HAP-1 (cell line): ENCODE measurements at regions not wholly inside any gene's neighbourhood (a gene's known extent, or its start where the extent isn't known, plus 50 kb on each side); places are given as distances from the start of the nearest gene placed in this dataset.
A peak's percentile ranks its signal among the peaks of the same experiment; 100 is the strongest.
"Not testable (repeated sequence)": the region's sequence is repeated elsewhere in the genome, so short reads cannot be mapped to it uniquely, and the experiment has no call there.

Experiments used
- DNase-seq, 2 experiments: peaks; one replicate each; pipeline ENCODE4 v3.0.0-alpha.2; 2016 to 2020; ENCODE audit warnings: low spot score in 2 of 2
- H3K27me3 ChIP-seq: fragments of 250-450 bp; sonication (Bioruptor Pico); 2 replicates; pipeline ENCODE4 v1.5.1; 2020; ENCODE audit warnings: low read depth, mild to moderate bottlenecking, moderate library complexity
- H3K36me3 ChIP-seq: fragments of 250-450 bp; sonication (Bioruptor Pico); replicated peaks from 2 replicates; pipeline ENCODE4 v1.5.1; 2020; ENCODE audit warnings: mild to moderate bottlenecking
- H3K4me1 ChIP-seq: fragments of 250-450 bp; sonication (Bioruptor Pico); 2 replicates; pipeline ENCODE4 v1.5.1; 2020; ENCODE audit warnings: mild to moderate bottlenecking
- H3K4me3 ChIP-seq: fragments of 250-450 bp; sonication (Bioruptor Pico); 2 replicates; pipeline ENCODE4 v1.5.1; 2020; ENCODE audit warnings: mild to moderate bottlenecking, moderate library complexity
- H3K9me3 ChIP-seq: fragments of 250-450 bp; sonication (Bioruptor Pico); 2 replicates; pipeline ENCODE4 v1.5.1; 2020; ENCODE audit warnings: mild to moderate bottlenecking, moderate library complexity
- in situ Hi-C: fragments of 300-500 bp; cut with MboI; formaldehyde crosslinking; loops from 3 replicates; pipeline ENCODE4 v1.14.3; 2020; ENCODE audit warnings: low sequenced_read_pairs, inconsistent platforms, mixed read lengths

- H3K4me1 ChIP-seq, in situ Hi-C loops, DNase-seq, H3K9me3 ChIP-seq, H3K27me3 ChIP-seq, H3K36me3 ChIP-seq, H3K4me3 ChIP-seq: not testable (repeated sequence)
Observed at GRCh38 chr15:21357056-21357455, 83.2 kb downstream of the POTEB3 start.

GRCh38 chr15:21355944-21356343 lies 84.4 kb downstream of the POTEB3 start:
- H3K9me3 ChIP-seq, H3K36me3 ChIP-seq, H3K4me3 ChIP-seq, in situ Hi-C loops, H3K27me3 ChIP-seq, H3K4me1 ChIP-seq: not testable (repeated sequence)
- peak in 1 of 2 experiments; percentile 1 for DNase-seq

- H3K36me3 ChIP-seq, in situ Hi-C loops, H3K27me3 ChIP-seq, H3K4me3 ChIP-seq, H3K4me1 ChIP-seq, DNase-seq, H3K9me3 ChIP-seq: not testable (repeated sequence)
Observed at GRCh38 chr15:21354597-21354996, 85.7 kb downstream of the POTEB3 start.

GRCh38 chr15:21352670-21353318 lies 87.5 kb downstream of the POTEB3 start:
- DNase-seq, H3K9me3 ChIP-seq, H3K4me1 ChIP-seq, in situ Hi-C loops, H3K27me3 ChIP-seq, H3K4me3 ChIP-seq, H3K36me3 ChIP-seq: not testable (repeated sequence)

- H3K9me3 ChIP-seq, H3K36me3 ChIP-seq, DNase-seq, H3K4me1 ChIP-seq, H3K27me3 ChIP-seq, in situ Hi-C loops, H3K4me3 ChIP-seq: not testable (repeated sequence)
Observed at GRCh38 chr15:21344960-21345359, 95.3 kb downstream of the POTEB3 start.

GRCh38 chr15:21344500-21344899 lies 95.8 kb downstream of the POTEB3 start:
- H3K4me1 ChIP-seq, H3K4me3 ChIP-seq, in situ Hi-C loops, H3K36me3 ChIP-seq, H3K27me3 ChIP-seq, DNase-seq, H3K9me3 ChIP-seq: not testable (repeated sequence)

- H3K36me3 ChIP-seq, DNase-seq, H3K4me1 ChIP-seq, H3K4me3 ChIP-seq, H3K9me3 ChIP-seq, H3K27me3 ChIP-seq, in situ Hi-C loops: not testable (repeated sequence)
Observed at GRCh38 chr15:21337028-21337427, 103.3 kb downstream of the POTEB3 start.

GRCh38 chr15:21324720-21325460 lies 115.4 kb downstream of the POTEB3 start:
- H3K9me3 ChIP-seq, H3K4me3 ChIP-seq, H3K27me3 ChIP-seq, DNase-seq, H3K4me1 ChIP-seq, H3K36me3 ChIP-seq, in situ Hi-C loops: not testable (repeated sequence)

- in situ Hi-C loops, result not testable (repeated sequence)
Observed at GRCh38 chr15:21284353-21284752, 155.9 kb downstream of the POTEB3 start.

GRCh38 chr15:21283210-21283609 lies 157.1 kb downstream of the POTEB3 start:
- H3K36me3 ChIP-seq, DNase-seq, H3K9me3 ChIP-seq, in situ Hi-C loops, H3K4me1 ChIP-seq, H3K27me3 ChIP-seq, H3K4me3 ChIP-seq: not testable (repeated sequence)

More at GRCh38 chr15:21284353-21284752, 155.9 kb downstream of the POTEB3 start:
- not testable (repeated sequence) for H3K4me3 ChIP-seq, DNase-seq, H3K36me3 ChIP-seq, H3K4me1 ChIP-seq, H3K27me3 ChIP-seq, H3K9me3 ChIP-seq

- H3K36me3 ChIP-seq, H3K4me1 ChIP-seq, in situ Hi-C loops: not testable (repeated sequence)
Observed at GRCh38 chr15:21280272-21280671, 160.0 kb downstream of the POTEB3 start.

GRCh38 chr15:21272176-21272982 lies 167.9 kb downstream of the POTEB3 start:
- H3K9me3 ChIP-seq, in situ Hi-C loops, H3K36me3 ChIP-seq, H3K27me3 ChIP-seq, H3K4me3 ChIP-seq: not testable (repeated sequence)
- peak in 1 of 2 experiments; percentile 52 for DNase-seq
- H3K4me1 ChIP-seq, result peaks cover 13% of the 10 kb centered on the region

More at GRCh38 chr15:21280272-21280671, 160.0 kb downstream of the POTEB3 start:
- not testable (repeated sequence) for DNase-seq, H3K9me3 ChIP-seq, H3K27me3 ChIP-seq, H3K4me3 ChIP-seq

- no peak overlapping the region for H3K4me3 ChIP-seq
- in situ Hi-C loops, result no loop called here
- peaks cover 3% of the 10 kb centered on the region; the same call in 1 of the 2 replicates for H3K9me3 ChIP-seq
- H3K27me3 ChIP-seq, result no peaks in the 10 kb centered on the region
- peak in 1 of 2 experiments; percentile 2 for DNase-seq
- peaks cover 17% of the 10 kb centered on the region for H3K4me1 ChIP-seq
- H3K36me3 ChIP-seq, result no peaks in the 10 kb centered on the region
Observed at GRCh38 chr15:21271566-21271965, 168.7 kb downstream of the POTEB3 start.

GRCh38 chr15:21270474-21270873 lies 169.8 kb downstream of the POTEB3 start:
- H3K4me3 ChIP-seq, result no peak overlapping the region
- DNase-seq, result peak; percentile 46 to 47
- H3K9me3 ChIP-seq, result peaks cover 3% of the 10 kb centered on the region; the same call in 1 of the 2 replicates
- peaks cover 17% of the 10 kb centered on the region for H3K4me1 ChIP-seq
- H3K27me3 ChIP-seq, result no peaks in the 10 kb centered on the region
- in situ Hi-C loops, result no loop called here
- no peaks in the 10 kb centered on the region for H3K36me3 ChIP-seq
